Prostate gland (tissue), 2 donors: ENCODE measurements at regions not wholly inside any gene's neighbourhood (a gene's known extent, or its start where the extent isn't known, plus 50 kb on each side); places are given as distances from the start of the nearest gene placed in this dataset.

Source experiments
- POLR2AphosphoS5 ChIP-seq: sonication (generic); formaldehyde crosslinking; IDR thresholded peaks from one replicate; pipeline ENCODE4 v1.6.1; 2017; ENCODE audit warnings: antibody characterized with exemption
- TF ChIP-seq, protein P1 (sequence below), 4 experiments: fragments of 200-600 bp in 2 of 4; fragments of 450-650 bp in 2 of 4; sonication (generic) in 2 of 4; IDR thresholded peaks; 1 replicate in 3 of 4; 2 replicates in 1 of 4; pipeline ENCODE4 v1.5.1; 2016 to 2019; ENCODE audit warnings: antibody characterized with exemption in 4 of 4, mild to moderate bottlenecking in 2 of 4, moderate library complexity in 2 of 4

DNA sequence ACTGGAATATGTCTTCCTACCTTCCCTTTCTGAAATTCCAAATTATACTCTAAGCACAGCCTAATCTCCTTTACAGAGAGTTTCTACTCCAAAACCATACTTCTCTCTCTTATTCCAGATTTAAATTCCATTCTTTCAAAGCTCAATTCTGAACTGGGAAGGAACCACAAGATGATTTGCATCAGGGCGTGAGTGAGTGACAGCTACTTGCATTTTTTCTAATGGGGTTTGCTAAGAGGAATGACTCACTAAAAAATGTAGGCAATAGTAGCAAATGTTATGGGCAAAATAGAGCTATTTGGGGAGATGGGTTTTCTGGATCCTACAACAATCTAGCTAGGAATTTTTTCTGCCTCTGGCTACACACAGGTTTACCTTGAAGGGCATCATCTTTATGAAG is 244.6 kb upstream of the PSMD7 start:
- TF ChIP-seq, protein P1, sequence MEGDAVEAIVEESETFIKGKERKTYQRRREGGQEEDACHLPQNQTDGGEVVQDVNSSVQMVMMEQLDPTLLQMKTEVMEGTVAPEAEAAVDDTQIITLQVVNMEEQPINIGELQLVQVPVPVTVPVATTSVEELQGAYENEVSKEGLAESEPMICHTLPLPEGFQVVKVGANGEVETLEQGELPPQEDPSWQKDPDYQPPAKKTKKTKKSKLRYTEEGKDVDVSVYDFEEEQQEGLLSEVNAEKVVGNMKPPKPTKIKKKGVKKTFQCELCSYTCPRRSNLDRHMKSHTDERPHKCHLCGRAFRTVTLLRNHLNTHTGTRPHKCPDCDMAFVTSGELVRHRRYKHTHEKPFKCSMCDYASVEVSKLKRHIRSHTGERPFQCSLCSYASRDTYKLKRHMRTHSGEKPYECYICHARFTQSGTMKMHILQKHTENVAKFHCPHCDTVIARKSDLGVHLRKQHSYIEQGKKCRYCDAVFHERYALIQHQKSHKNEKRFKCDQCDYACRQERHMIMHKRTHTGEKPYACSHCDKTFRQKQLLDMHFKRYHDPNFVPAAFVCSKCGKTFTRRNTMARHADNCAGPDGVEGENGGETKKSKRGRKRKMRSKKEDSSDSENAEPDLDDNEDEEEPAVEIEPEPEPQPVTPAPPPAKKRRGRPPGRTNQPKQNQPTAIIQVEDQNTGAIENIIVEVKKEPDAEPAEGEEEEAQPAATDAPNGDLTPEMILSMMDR (IDR thresholded peaks at IDR 0.05) = no peak
- TF ChIP-seq POLR2AphosphoS5 = no peak
